ENCODE measurements at regions not wholly inside any gene's neighbourhood (a gene's known extent, or its start where the extent isn't known, plus 50 kb on each side); places are given as distances from the start of the nearest gene placed in this dataset.

DNA sequence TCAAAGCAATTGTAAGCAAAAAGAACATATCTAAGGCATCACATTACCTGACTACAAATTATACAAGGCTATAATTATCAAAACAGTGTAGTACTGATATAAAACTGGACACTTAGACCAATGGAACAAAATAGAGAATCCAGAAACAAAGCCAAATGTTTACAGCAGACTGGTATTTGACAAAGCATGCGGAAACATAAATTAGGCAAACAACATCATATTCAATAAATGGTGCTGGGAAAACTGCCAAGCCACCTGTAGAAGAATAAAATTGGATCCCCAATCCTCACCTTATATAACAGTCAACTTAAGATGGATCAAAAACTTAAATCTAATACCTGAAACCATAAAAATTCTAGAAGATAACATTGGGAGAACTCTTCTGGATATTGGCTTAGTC is 240.8 kb upstream of the POM121L12 start:
- no peaks in the 10 kb centered on the region for H3K27me3 ChIP-seq (ENCODE audit: control insufficient read depth in 1 of 2, insufficient read depth in 1 of 2, low read length in 2 of 2)
- no peak overlapping the region for H3K27ac ChIP-seq (ENCODE audit: low read length, poor library complexity, severe bottlenecking)
- no peak overlapping the region for H2BK5ac ChIP-seq (ENCODE audit: low read depth, low read length, poor library complexity, severe bottlenecking)
- H3K4ac ChIP-seq (ENCODE audit: low read depth in 1 of 2, low read length in 2 of 2) = no peak overlapping the region
- 100% methylated on average over 1 of the region's 1 CpG for WGBS
- no peak overlapping the region for H3K9ac ChIP-seq (ENCODE audit: low read length)
- H2AK5ac ChIP-seq (ENCODE audit: low read length, severe bottlenecking) = no peak overlapping the region
- no peak overlapping the region for H3K14ac ChIP-seq (ENCODE audit: low read length in 2 of 2)
- H4K91ac ChIP-seq (ENCODE audit: low read length) = no peak overlapping the region
- no peak overlapping the region for H3K18ac ChIP-seq (ENCODE audit: low read depth in 1 of 2, low read length in 2 of 2)
- H3K79me1 ChIP-seq (replicated peaks; ENCODE audit: low read length, poor library complexity, severe bottlenecking) = no peaks in the 10 kb centered on the region
- no peak overlapping the region for H4K8ac ChIP-seq (ENCODE audit: low read length)
- H2BK12ac ChIP-seq (ENCODE audit: low read length in 2 of 2) = no peak overlapping the region
- H3K36me3 ChIP-seq (ENCODE audit: control insufficient read depth in 1 of 2, insufficient read depth in 2 of 2, low read depth in 1 of 2, low read length in 2 of 2) = no peaks in the 10 kb centered on the region
- no peak overlapping the region for H3K4me3 ChIP-seq (ENCODE audit: insufficient read depth in 1 of 2, low read depth in 1 of 2, low read length in 2 of 2)
- H2AFZ ChIP-seq (ENCODE audit: low read depth, low read length) = no peak overlapping the region
- no peak for DNase-seq
- H2BK15ac ChIP-seq (ENCODE audit: low read depth, poor library complexity, severe bottlenecking) = no peak overlapping the region
- no peak overlapping the region for H2BK120ac ChIP-seq (ENCODE audit: low read depth, low read length)
- no peak overlapping the region for H3K4me2 ChIP-seq (ENCODE audit: low read length, poor library complexity, severe bottlenecking)
- no peak overlapping the region for H3K23ac ChIP-seq (ENCODE audit: low read length in 2 of 2)
- H3K9me3 ChIP-seq (ENCODE audit: control insufficient read depth, low read length) = no peaks in the 10 kb centered on the region
- no peaks in the 10 kb centered on the region for H3K4me1 ChIP-seq (ENCODE audit: control insufficient read depth, insufficient read depth, low read depth, low read length)

DNA sequence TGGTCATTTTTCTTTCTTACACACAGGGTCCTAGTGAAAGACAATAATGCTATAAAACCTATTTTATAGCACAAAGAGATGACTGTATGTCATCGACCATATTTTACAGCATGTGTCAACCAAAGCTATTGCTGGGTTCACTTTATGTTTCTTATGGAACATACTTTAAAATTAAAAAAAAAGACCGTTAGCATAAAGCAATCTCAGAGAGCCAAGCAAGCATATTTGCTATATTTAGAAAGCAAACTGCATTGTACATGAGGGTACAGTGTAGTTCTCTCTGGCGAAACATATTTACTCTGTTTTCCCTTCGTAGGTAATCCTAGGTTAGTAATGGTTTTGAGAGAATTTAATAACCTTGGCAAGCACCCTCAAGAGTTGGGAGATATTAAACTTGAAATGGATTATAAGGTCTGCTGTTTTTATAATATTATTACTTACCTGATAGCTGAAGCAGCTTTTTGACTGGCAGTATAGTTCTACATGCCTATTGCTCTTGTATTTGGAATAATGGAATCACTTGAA is 244.2 kb upstream of the POM121L12 start:
- no peak overlapping the region for H3K4ac ChIP-seq (ENCODE audit: low read depth in 1 of 2, low read length in 2 of 2)
- H3K27ac ChIP-seq (ENCODE audit: low read length, poor library complexity, severe bottlenecking) = no peak overlapping the region
- no peak overlapping the region for H3K4me3 ChIP-seq (ENCODE audit: insufficient read depth in 1 of 2, low read depth in 1 of 2, low read length in 2 of 2)
- H3K36me3 ChIP-seq (ENCODE audit: control insufficient read depth in 1 of 2, insufficient read depth in 2 of 2, low read depth in 1 of 2, low read length in 2 of 2) = no peaks in the 10 kb centered on the region
- DNase-seq = no peak
- H2AK5ac ChIP-seq (ENCODE audit: low read length, severe bottlenecking) = no peak overlapping the region
- no peaks in the 10 kb centered on the region for H3K79me1 ChIP-seq (replicated peaks; ENCODE audit: low read length, poor library complexity, severe bottlenecking)
- no peak overlapping the region for H2BK120ac ChIP-seq (ENCODE audit: low read depth, low read length)
- no peaks in the 10 kb centered on the region for H3K27me3 ChIP-seq (ENCODE audit: control insufficient read depth in 1 of 2, insufficient read depth in 1 of 2, low read length in 2 of 2)
- H3K23ac ChIP-seq (ENCODE audit: low read length in 2 of 2) = no peak overlapping the region
- no peak overlapping the region for H2AFZ ChIP-seq (ENCODE audit: low read depth, low read length)
- H4K91ac ChIP-seq (ENCODE audit: low read length) = no peak overlapping the region
- no peaks in the 10 kb centered on the region for H3K4me1 ChIP-seq (ENCODE audit: control insufficient read depth, insufficient read depth, low read depth, low read length)
- no peak overlapping the region for H2BK5ac ChIP-seq (ENCODE audit: low read depth, low read length, poor library complexity, severe bottlenecking)
- no peaks in the 10 kb centered on the region for H3K9me3 ChIP-seq (ENCODE audit: control insufficient read depth, low read length)
- 91% methylated on average over 2 of the region's 4 CpGs for WGBS
- no peak overlapping the region for H2BK15ac ChIP-seq (ENCODE audit: low read depth, poor library complexity, severe bottlenecking)
- H3K18ac ChIP-seq (ENCODE audit: low read depth in 1 of 2, low read length in 2 of 2) = no peak overlapping the region
- H3K14ac ChIP-seq (ENCODE audit: low read length in 2 of 2) = no peak overlapping the region
- no peak overlapping the region for H3K9ac ChIP-seq (ENCODE audit: low read length)
- no peak overlapping the region for H4K8ac ChIP-seq (ENCODE audit: low read length)
- H3K4me2 ChIP-seq (ENCODE audit: low read length, poor library complexity, severe bottlenecking) = no peak overlapping the region
- no peak overlapping the region for H2BK12ac ChIP-seq (ENCODE audit: low read length in 2 of 2)

DNA sequence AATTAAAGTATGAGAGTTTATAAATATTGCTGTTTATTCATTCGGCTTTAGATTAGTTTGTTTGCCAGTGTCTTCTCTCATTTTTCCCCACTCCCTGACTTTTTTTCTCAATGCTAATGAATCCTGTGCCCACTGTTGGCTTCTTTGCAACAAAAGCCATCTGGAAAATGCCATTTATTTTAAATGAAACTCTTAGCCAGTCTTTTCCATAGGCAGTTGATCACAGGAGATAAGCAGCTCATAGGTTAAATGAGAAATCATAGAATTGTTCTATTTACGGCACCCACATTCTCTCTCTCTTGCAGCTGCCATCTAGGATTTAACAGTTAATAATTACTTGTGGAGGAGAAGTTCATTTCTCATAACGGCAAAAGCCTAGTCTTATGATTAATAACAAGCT is 249.3 kb upstream of the POM121L12 start:
- Histone ChIP-seq H3K4me1 (ENCODE audit: control insufficient read depth, insufficient read depth, low read depth, low read length) (no peaks in the 10 kb centered on the region), H3K9ac (ENCODE audit: low read length) (no peak overlapping the region)
- no peak for DNase-seq

DNA sequence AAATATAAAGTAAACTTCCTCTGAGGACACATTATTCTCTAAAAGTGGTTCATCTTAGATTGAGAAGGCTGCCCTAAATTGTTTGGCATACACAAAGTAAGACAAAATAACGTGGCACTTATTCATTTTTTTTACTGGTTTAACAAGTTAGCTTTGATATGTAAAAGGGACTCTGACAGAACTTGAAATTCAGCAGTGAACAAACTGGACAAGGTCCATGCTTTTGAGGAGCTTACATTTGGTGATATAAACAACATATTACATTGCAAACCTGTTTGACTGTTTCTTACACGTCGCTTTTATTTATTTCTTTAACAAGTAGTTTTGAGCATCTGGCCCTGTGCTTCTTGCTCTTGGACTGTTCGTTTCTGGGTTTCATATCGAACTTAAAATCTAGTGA is 253.1 kb upstream of the POM121L12 start:
- no peak overlapping the region for H2AK5ac ChIP-seq (ENCODE audit: low read length, severe bottlenecking)
- WGBS = 87% methylated on average over 5 of the region's 5 CpGs

More for the DNA sequence above, 249.3 kb upstream of the POM121L12 start:
- Histone ChIP-seq H2BK5ac (ENCODE audit: low read depth, low read length, poor library complexity, severe bottlenecking) (no peak overlapping the region), H2AFZ (ENCODE audit: low read depth, low read length) (no peak overlapping the region), H3K9me3 (ENCODE audit: control insufficient read depth, low read length) (no peaks in the 10 kb centered on the region), H3K79me1 (replicated peaks; ENCODE audit: low read length, poor library complexity, severe bottlenecking) (no peaks in the 10 kb centered on the region), H3K4me2 (ENCODE audit: low read length, poor library complexity, severe bottlenecking) (no peak overlapping the region), H2BK12ac (ENCODE audit: low read length in 2 of 2) (no peak overlapping the region), H3K23ac (ENCODE audit: low read length in 2 of 2) (no peak overlapping the region), H2AK5ac (ENCODE audit: low read length, severe bottlenecking) (no peak overlapping the region), H3K4ac (ENCODE audit: low read depth in 1 of 2, low read length in 2 of 2) (no peak overlapping the region), H4K91ac (ENCODE audit: low read length) (no peak overlapping the region), H3K18ac (ENCODE audit: low read depth in 1 of 2, low read length in 2 of 2) (no peak overlapping the region), H3K14ac (ENCODE audit: low read length in 2 of 2) (no peak overlapping the region), H4K8ac (ENCODE audit: low read length) (no peak overlapping the region), H2BK15ac (ENCODE audit: low read depth, poor library complexity, severe bottlenecking) (no peak overlapping the region), H2BK120ac (ENCODE audit: low read depth, low read length) (no peak overlapping the region), H3K4me3 (ENCODE audit: insufficient read depth in 1 of 2, low read depth in 1 of 2, low read length in 2 of 2) (no peak overlapping the region), H3K36me3 (ENCODE audit: control insufficient read depth in 1 of 2, insufficient read depth in 2 of 2, low read depth in 1 of 2, low read length in 2 of 2) (no peaks in the 10 kb centered on the region), H3K27ac (ENCODE audit: low read length, poor library complexity, severe bottlenecking) (no peak overlapping the region), H3K27me3 (ENCODE audit: control insufficient read depth in 1 of 2, insufficient read depth in 1 of 2, low read length in 2 of 2) (no peaks in the 10 kb centered on the region)
- WGBS = 100% methylated on average over 1 of the region's 3 CpGs

More for the DNA sequence above, 253.1 kb upstream of the POM121L12 start:
- H3K4me1 ChIP-seq (ENCODE audit: control insufficient read depth, insufficient read depth, low read depth, low read length) = no peaks in the 10 kb centered on the region
- H3K9ac ChIP-seq (ENCODE audit: low read length) = no peak overlapping the region
- H3K36me3 ChIP-seq (ENCODE audit: control insufficient read depth in 1 of 2, insufficient read depth in 2 of 2, low read depth in 1 of 2, low read length in 2 of 2) = no peaks in the 10 kb centered on the region
- no peak overlapping the region for H2AFZ ChIP-seq (ENCODE audit: low read depth, low read length)
- no peak overlapping the region for H3K4ac ChIP-seq (ENCODE audit: low read depth in 1 of 2, low read length in 2 of 2)
- DNase-seq = no peak
- no peak overlapping the region for H2BK15ac ChIP-seq (ENCODE audit: low read depth, poor library complexity, severe bottlenecking)
- no peak overlapping the region for H2BK120ac ChIP-seq (ENCODE audit: low read depth, low read length)
- no peak overlapping the region for H2BK12ac ChIP-seq (ENCODE audit: low read length in 2 of 2)
- no peaks in the 10 kb centered on the region for H3K79me1 ChIP-seq (replicated peaks; ENCODE audit: low read length, poor library complexity, severe bottlenecking)
- H3K14ac ChIP-seq (ENCODE audit: low read length in 2 of 2) = no peak overlapping the region
- no peaks in the 10 kb centered on the region for H3K27me3 ChIP-seq (ENCODE audit: control insufficient read depth in 1 of 2, insufficient read depth in 1 of 2, low read length in 2 of 2)
- no peak overlapping the region for H4K91ac ChIP-seq (ENCODE audit: low read length)
- H3K4me2 ChIP-seq (ENCODE audit: low read length, poor library complexity, severe bottlenecking) = no peak overlapping the region
- no peak overlapping the region for H3K18ac ChIP-seq (ENCODE audit: low read depth in 1 of 2, low read length in 2 of 2)
- H3K4me3 ChIP-seq (ENCODE audit: insufficient read depth in 1 of 2, low read depth in 1 of 2, low read length in 2 of 2) = no peak overlapping the region
- no peak overlapping the region for H3K23ac ChIP-seq (ENCODE audit: low read length in 2 of 2)
- H2BK5ac ChIP-seq (ENCODE audit: low read depth, low read length, poor library complexity, severe bottlenecking) = no peak overlapping the region
- peaks cover 14% of the 10 kb centered on the region for H3K9me3 ChIP-seq (ENCODE audit: control insufficient read depth, low read length)
- no peak overlapping the region for H3K27ac ChIP-seq (ENCODE audit: low read length, poor library complexity, severe bottlenecking)
- no peak overlapping the region for H4K8ac ChIP-seq (ENCODE audit: low read length)

All from mesenchymal stem cell (in vitro differentiated cells and primary cell).